ENCODE measurements at regions not wholly inside any gene's neighbourhood (a gene's known extent, or its start where the extent isn't known, plus 50 kb on each side); places are given as distances from the start of the nearest gene placed in this dataset.

- H3K4me3 Mint-ChIP-seq (ENCODE audit: low read depth) = no peak overlapping the region
- DNase-seq (ENCODE audit: low spot score, unreplicated experiment) = no peak
- H3K27me3 Mint-ChIP-seq = no peaks in the 10 kb centered on the region
- no peaks in the 10 kb centered on the region for H3K36me3 Mint-ChIP-seq (ENCODE audit: insufficient read depth)
- no peak overlapping the region for H3K27ac Mint-ChIP-seq
- peaks cover 5% of the 10 kb centered on the region for H3K4me1 Mint-ChIP-seq (ENCODE audit: low read depth)
- TF ChIP-seq CTCF (IDR thresholded peaks at IDR 0.05; ENCODE audit: unreplicated experiment) = no peak
- H3K9me3 Mint-ChIP-seq (ENCODE audit: low read depth) = no peaks in the 10 kb centered on the region
Measured at GRCh38 chr13:60696602-60697001, 299.6 kb downstream of the TDRD3 start.

- no peak for DNase-seq (ENCODE audit: low spot score, unreplicated experiment)
- H3K36me3 Mint-ChIP-seq (ENCODE audit: insufficient read depth) = no peaks in the 10 kb centered on the region
- peaks cover 5% of the 10 kb centered on the region for H3K4me1 Mint-ChIP-seq (ENCODE audit: low read depth)
- H3K4me3 Mint-ChIP-seq (ENCODE audit: low read depth) = no peak overlapping the region
- H3K27me3 Mint-ChIP-seq = no peaks in the 10 kb centered on the region
- no peak for TF ChIP-seq CTCF (IDR thresholded peaks at IDR 0.05; ENCODE audit: unreplicated experiment)
- peaks cover 8% of the 10 kb centered on the region for H3K9me3 Mint-ChIP-seq (ENCODE audit: low read depth)
- H3K27ac Mint-ChIP-seq = no peak overlapping the region
Measured at GRCh38 chr13:60691268-60691667, 294.2 kb downstream of the TDRD3 start.

GRCh38 chr13:60690604-60691003 is 293.6 kb downstream of the TDRD3 start:
- H3K27me3 Mint-ChIP-seq = no peaks in the 10 kb centered on the region
- H3K4me1 Mint-ChIP-seq (ENCODE audit: low read depth) = peaks cover 5% of the 10 kb centered on the region
- H3K27ac Mint-ChIP-seq = no peak overlapping the region
- no peak overlapping the region for H3K4me3 Mint-ChIP-seq (ENCODE audit: low read depth)
- peaks cover 8% of the 10 kb centered on the region for H3K9me3 Mint-ChIP-seq (ENCODE audit: low read depth)
- DNase-seq (ENCODE audit: low spot score, unreplicated experiment) = no peak
- H3K36me3 Mint-ChIP-seq (ENCODE audit: insufficient read depth) = no peaks in the 10 kb centered on the region
- no peak for TF ChIP-seq CTCF (IDR thresholded peaks at IDR 0.05; ENCODE audit: unreplicated experiment)

GRCh38 chr13:60689571-60689970 is 292.6 kb downstream of the TDRD3 start:
- Mint-ChIP-seq H3K4me3 (ENCODE audit: low read depth) (no peak overlapping the region), H3K9me3 (ENCODE audit: low read depth) (peaks cover 8% of the 10 kb centered on the region), H3K4me1 (ENCODE audit: low read depth) (peaks cover 5% of the 10 kb centered on the region), H3K36me3 (ENCODE audit: insufficient read depth) (no peaks in the 10 kb centered on the region), H3K27ac (no peak overlapping the region), H3K27me3 (no peaks in the 10 kb centered on the region)
- no peak for DNase-seq (ENCODE audit: low spot score, unreplicated experiment)
- TF ChIP-seq CTCF (IDR thresholded peaks at IDR 0.05; ENCODE audit: unreplicated experiment) = no peak

GRCh38 chr13:60689076-60689475 is 292.1 kb downstream of the TDRD3 start:
- no peak overlapping the region for H3K4me3 Mint-ChIP-seq (ENCODE audit: low read depth)
- no peak overlapping the region for H3K27ac Mint-ChIP-seq
- DNase-seq (ENCODE audit: low spot score, unreplicated experiment) = no peak
- peaks cover 8% of the 10 kb centered on the region for H3K9me3 Mint-ChIP-seq (ENCODE audit: low read depth)
- H3K36me3 Mint-ChIP-seq (ENCODE audit: insufficient read depth) = no peaks in the 10 kb centered on the region
- peaks cover 5% of the 10 kb centered on the region for H3K4me1 Mint-ChIP-seq (ENCODE audit: low read depth)
- no peaks in the 10 kb centered on the region for H3K27me3 Mint-ChIP-seq
- TF ChIP-seq CTCF (IDR thresholded peaks at IDR 0.05; ENCODE audit: unreplicated experiment) = no peak

Data from progenitor cell of endocrine pancreas (in vitro differentiated cells).